Fibroblast of lung (primary cell): ENCODE measurements at regions not wholly inside any gene's neighbourhood (a gene's known extent, or its start where the extent isn't known, plus 50 kb on each side); places are given as distances from the start of the nearest gene placed in this dataset.
A peak's percentile ranks its signal among the peaks of the same experiment; 100 is the strongest.
"Not testable (repeated sequence)": the region's sequence is repeated elsewhere in the genome, so short reads cannot be mapped to it uniquely, and the experiment has no call there.

ENCODE experiments used
- DNase-seq, 2 donors: peaks; one replicate each; pipeline versions ENCODE4 v3.0.0 to v3.0.0-alpha.2; 2010; ENCODE audit warnings: low read depth in 2 of 2
- H2AFZ ChIP-seq: 2 replicates; pipeline ENCODE4 v1.5.1; 2012; ENCODE audit warnings: low read length, control low read depth, inconsistent platforms
- H3K27ac ChIP-seq: 2 replicates; pipeline ENCODE4 v1.5.1; 2011; ENCODE audit warnings: low read length, control low read depth; ENCODE audit not compliant: insufficient read depth
- H3K27me3 ChIP-seq: 2 replicates; pipeline ENCODE4 v1.5.1; 2011; ENCODE audit warnings: mild to moderate bottlenecking, low read length; ENCODE audit not compliant: control insufficient read depth, insufficient read depth
- H3K36me3 ChIP-seq: 2 replicates; pipeline ENCODE4 v1.5.1; 2011; ENCODE audit warnings: low read length; ENCODE audit not compliant: control insufficient read depth, insufficient read depth
- H3K4me1 ChIP-seq: 2 replicates; pipeline ENCODE4 v1.5.1; 2011; ENCODE audit warnings: low read length; ENCODE audit not compliant: control insufficient read depth, insufficient read depth; ENCODE audit errors: extremely low read depth
- H3K4me2 ChIP-seq: 2 replicates; pipeline ENCODE4 v1.5.1; 2011; ENCODE audit warnings: low read length, control low read depth; ENCODE audit not compliant: insufficient read depth; ENCODE audit errors: extremely low read depth
- H3K4me3 ChIP-seq, 4 experiments: fragments of 200-600 bp in 1 of 4; sonication (generic) in 1 of 4; replicated peaks in 1 of 4; 2 replicates each; pipeline ENCODE4 v1.5.1; 2011 to 2016; ENCODE audit warnings: low read length in 4 of 4, low read depth in 3 of 4, mild to moderate bottlenecking in 3 of 4, control low read depth in 2 of 4, inconsistent platforms in 1 of 4, mixed read lengths in 1 of 4; ENCODE audit not compliant: insufficient read depth in 1 of 4; ENCODE audit errors: control extremely low read depth in 1 of 4
- H3K79me2 ChIP-seq: 2 replicates; pipeline ENCODE4 v1.5.1; 2012; ENCODE audit warnings: mild to moderate bottlenecking, low read length, inconsistent platforms; ENCODE audit not compliant: control insufficient read depth, insufficient read depth
- H3K9ac ChIP-seq: 2 replicates; pipeline ENCODE4 v1.5.1; 2011; ENCODE audit warnings: mild to moderate bottlenecking, low read length, control low read depth; ENCODE audit not compliant: insufficient read depth
- H3K9me3 ChIP-seq: 2 replicates; pipeline ENCODE4 v1.5.1; 2012; ENCODE audit warnings: low read depth, low read length; ENCODE audit not compliant: control insufficient read depth, insufficient read depth
- H4K20me1 ChIP-seq: 2 replicates; pipeline ENCODE4 v1.5.1; 2011; ENCODE audit warnings: low read length; ENCODE audit not compliant: control insufficient read depth, insufficient read depth; ENCODE audit errors: extremely low read depth
- EZH2 ChIP-seq: IDR thresholded peaks from 2 replicates; pipeline ENCODE4 v1.5.1; 2012; ENCODE audit warnings: low read length, control low read depth, mild to moderate bottlenecking; ENCODE audit errors: missing control alignments
- TF ChIP-seq, protein P1 (sequence below), 2 donors: IDR thresholded peaks in 1 of 2; conservative IDR thresholded peaks in 1 of 2; 1 replicate in 1 of 2; 2 replicates in 1 of 2; pipeline ENCODE4 v1.5.1; 2011 to 2012; ENCODE audit warnings: low read length in 2 of 2, control low read depth in 1 of 2, inconsistent platforms in 1 of 2, low read depth in 1 of 2, mild to moderate bottlenecking in 1 of 2

DNA sequence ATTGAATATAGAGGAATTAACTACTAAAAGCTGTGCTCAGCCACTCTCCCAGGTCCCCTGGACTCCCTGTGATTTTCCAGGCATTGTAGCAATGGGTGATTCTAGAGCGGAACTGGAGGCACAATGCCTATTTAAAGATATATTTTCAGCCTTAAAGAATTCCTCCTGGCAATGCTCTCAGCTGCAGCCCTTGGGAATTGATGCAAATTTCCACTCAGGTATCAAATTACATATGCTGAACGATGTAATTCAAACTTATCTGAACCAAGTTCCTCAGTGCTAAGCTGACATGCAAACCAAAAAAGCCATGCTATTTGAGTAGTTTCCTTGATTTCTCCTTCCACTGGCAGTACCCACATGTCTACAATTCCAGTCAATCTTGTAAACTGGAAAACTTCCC, 86.3 kb upstream of the GABRA3 start:
- H3K27me3 ChIP-seq: no peaks in the 10 kb centered on the region
- no peaks in the 10 kb centered on the region for H3K36me3 ChIP-seq
- H2AFZ ChIP-seq: no peak overlapping the region
- no peak overlapping the region for H3K4me3 ChIP-seq
- no peak overlapping the region for H3K4me2 ChIP-seq
- H3K9ac ChIP-seq: no peak overlapping the region
- DNase-seq: peak in 1 of 2 donors; percentile 14
- no peaks in the 10 kb centered on the region for H4K20me1 ChIP-seq
- TF ChIP-seq, protein P1, sequence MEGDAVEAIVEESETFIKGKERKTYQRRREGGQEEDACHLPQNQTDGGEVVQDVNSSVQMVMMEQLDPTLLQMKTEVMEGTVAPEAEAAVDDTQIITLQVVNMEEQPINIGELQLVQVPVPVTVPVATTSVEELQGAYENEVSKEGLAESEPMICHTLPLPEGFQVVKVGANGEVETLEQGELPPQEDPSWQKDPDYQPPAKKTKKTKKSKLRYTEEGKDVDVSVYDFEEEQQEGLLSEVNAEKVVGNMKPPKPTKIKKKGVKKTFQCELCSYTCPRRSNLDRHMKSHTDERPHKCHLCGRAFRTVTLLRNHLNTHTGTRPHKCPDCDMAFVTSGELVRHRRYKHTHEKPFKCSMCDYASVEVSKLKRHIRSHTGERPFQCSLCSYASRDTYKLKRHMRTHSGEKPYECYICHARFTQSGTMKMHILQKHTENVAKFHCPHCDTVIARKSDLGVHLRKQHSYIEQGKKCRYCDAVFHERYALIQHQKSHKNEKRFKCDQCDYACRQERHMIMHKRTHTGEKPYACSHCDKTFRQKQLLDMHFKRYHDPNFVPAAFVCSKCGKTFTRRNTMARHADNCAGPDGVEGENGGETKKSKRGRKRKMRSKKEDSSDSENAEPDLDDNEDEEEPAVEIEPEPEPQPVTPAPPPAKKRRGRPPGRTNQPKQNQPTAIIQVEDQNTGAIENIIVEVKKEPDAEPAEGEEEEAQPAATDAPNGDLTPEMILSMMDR (conservative IDR thresholded peaks at IDR 0.05 in 1 of 2, IDR thresholded peaks at IDR 0.05 in 1 of 2; ENCODE audit: low read depth in 1 of 2, low read length in 2 of 2): no peak
- no peak for TF ChIP-seq EZH2
- H3K4me1 ChIP-seq: no peaks in the 10 kb centered on the region
- H3K9me3 ChIP-seq: no peaks in the 10 kb centered on the region
- no peaks in the 10 kb centered on the region for H3K79me2 ChIP-seq
- no peak overlapping the region for H3K27ac ChIP-seq

DNA sequence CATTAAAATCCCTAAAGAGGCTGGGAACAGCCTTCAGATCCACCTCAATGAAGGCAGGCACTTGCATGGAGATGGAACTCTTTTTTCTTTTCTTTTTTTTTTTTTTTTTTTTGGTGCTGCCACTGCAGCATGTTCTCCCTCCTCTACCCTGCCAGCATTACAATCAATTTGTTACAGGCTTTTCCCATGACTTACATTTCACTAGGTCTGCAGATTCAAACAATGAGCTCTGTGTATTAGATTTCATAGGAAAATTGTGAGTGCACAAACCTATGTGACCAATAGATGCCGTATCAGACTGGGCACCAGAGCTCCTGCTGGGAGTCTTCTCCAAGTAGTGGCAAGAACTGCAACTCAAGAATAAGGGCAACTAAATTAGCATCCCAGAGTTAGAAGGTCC, 63.8 kb upstream of the GABRQ start:
- Histone ChIP-seq H3K27ac (no peak overlapping the region), H3K9me3 (no peaks in the 10 kb centered on the region), H3K9ac (no peak overlapping the region), H3K27me3 (no peaks in the 10 kb centered on the region), H3K36me3 (no peaks in the 10 kb centered on the region), H3K4me2 (no peak overlapping the region), H2AFZ (no peak overlapping the region), H3K79me2 (no peaks in the 10 kb centered on the region), H3K4me1 (no peaks in the 10 kb centered on the region), H4K20me1 (no peaks in the 10 kb centered on the region), H3K4me3 (no peak overlapping the region)
- no peak for TF ChIP-seq EZH2
- TF ChIP-seq, protein P1 (conservative IDR thresholded peaks at IDR 0.05 in 1 of 2, IDR thresholded peaks at IDR 0.05 in 1 of 2; ENCODE audit: low read depth in 1 of 2, low read length in 2 of 2): no peak
- no peak for DNase-seq

DNA sequence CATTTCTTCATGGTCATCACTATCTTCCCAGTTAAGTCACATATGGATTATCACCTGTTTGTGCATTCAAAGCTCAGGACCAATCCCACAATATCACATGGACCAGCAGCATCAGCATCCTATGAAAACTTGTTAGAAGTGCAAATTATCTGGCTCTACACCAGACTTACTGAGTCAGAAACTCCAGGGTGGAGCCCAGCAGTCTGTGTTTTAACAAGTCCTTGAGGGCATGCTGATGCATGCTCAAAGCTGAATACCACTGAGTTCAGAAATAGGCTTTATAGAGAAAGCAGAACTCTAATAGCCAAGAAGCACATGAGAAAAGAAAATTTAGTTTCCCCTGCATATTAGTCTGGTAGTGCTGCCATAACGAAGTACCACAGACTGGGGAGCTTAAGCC, 62.4 kb upstream of the GABRQ start:
- no peak overlapping the region for H3K4me2 ChIP-seq
- H4K20me1 ChIP-seq: no peaks in the 10 kb centered on the region
- no peak overlapping the region for H3K27ac ChIP-seq
- TF ChIP-seq, protein P1 (conservative IDR thresholded peaks at IDR 0.05 in 1 of 2, IDR thresholded peaks at IDR 0.05 in 1 of 2; ENCODE audit: low read depth in 1 of 2, low read length in 2 of 2): no peak
- no peak for TF ChIP-seq EZH2
- peak in 1 of 2 donors; percentile 36 for DNase-seq
- no peaks in the 10 kb centered on the region for H3K4me1 ChIP-seq
- no peaks in the 10 kb centered on the region for H3K9me3 ChIP-seq
- no peak overlapping the region for H3K9ac ChIP-seq
- no peak overlapping the region for H2AFZ ChIP-seq
- H3K79me2 ChIP-seq: no peaks in the 10 kb centered on the region
- H3K36me3 ChIP-seq: no peaks in the 10 kb centered on the region
- no peaks in the 10 kb centered on the region for H3K27me3 ChIP-seq
- H3K4me3 ChIP-seq: no peak overlapping the region

DNA sequence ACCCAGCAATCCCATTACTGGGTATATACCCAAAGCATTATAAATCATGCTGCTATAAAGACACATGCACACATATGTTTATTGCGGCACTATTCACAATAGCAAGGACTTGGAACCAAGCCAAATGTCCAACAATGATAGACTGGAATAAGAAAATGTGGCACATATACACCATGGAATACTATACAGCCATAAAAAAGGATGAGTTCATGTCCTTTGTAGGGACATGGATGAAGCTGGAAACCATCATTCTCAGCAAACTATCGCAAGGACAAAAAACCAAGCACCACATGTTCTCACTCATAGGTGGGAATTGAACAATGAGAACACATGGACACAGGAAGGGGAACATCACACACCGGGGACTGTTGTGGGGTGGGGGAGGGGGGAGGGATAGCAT, 50.2 kb upstream of the GABRQ start:
- not testable (repeated sequence) for H3K36me3 ChIP-seq, H2AFZ ChIP-seq, H3K27ac ChIP-seq, H3K9ac ChIP-seq, H3K9me3 ChIP-seq, H3K79me2 ChIP-seq, H3K4me3 ChIP-seq, H3K27me3 ChIP-seq, H3K4me1 ChIP-seq, H4K20me1 ChIP-seq, DNase-seq, H3K4me2 ChIP-seq
